Upper lobe of left lung (tissue), 6 donors: ENCODE measurements at regions not wholly inside any gene's neighbourhood (a gene's known extent, or its start where the extent isn't known, plus 50 kb on each side); places are given as distances from the start of the nearest gene placed in this dataset.

ENCODE experiments used
- ATAC-seq, 2 donors: fragments of 200-7000 bp; cut with Tn5 transposase; one replicate each; pipeline ENCODE4 v1.9.1; 2022; ENCODE audit warnings: mild to moderate bottlenecking in 2 of 2, moderate library complexity in 2 of 2; ENCODE audit not compliant: low FRiP score in 2 of 2
- DNase-seq, 2 donors: peaks; one replicate each; pipeline ENCODE4 v3.0.0-alpha.2; 2019 to 2020
- H3K27ac ChIP-seq, 4 donors: fragments of 200-600 bp; sonication (generic); one replicate each; pipeline ENCODE4 v1.5.1; 2016 to 2019
- H3K27me3 ChIP-seq, 4 donors: fragments of 200-600 bp; sonication (generic); one replicate each; pipeline ENCODE4 v1.5.1; 2017 to 2019
- H3K36me3 ChIP-seq, 4 donors: fragments of 200-600 bp; sonication (generic); one replicate each; pipeline ENCODE4 v1.5.1; 2016 to 2019
- H3K4me1 ChIP-seq, 4 donors: fragments of 200-600 bp; sonication (generic); one replicate each; pipeline ENCODE4 v1.5.1; 2018 to 2019
- H3K4me3 ChIP-seq, 4 donors: fragments of 200-600 bp; sonication (generic); one replicate each; pipeline ENCODE4 v1.5.1; 2017 to 2019; ENCODE audit warnings: mild to moderate bottlenecking in 2 of 4, moderate library complexity in 1 of 4
- H3K9me3 ChIP-seq, 4 donors: fragments of 200-600 bp; sonication (generic); one replicate each; pipeline ENCODE4 v1.5.1; 2018 to 2019
- EP300 ChIP-seq, 4 donors: sonication (generic); formaldehyde crosslinking; IDR thresholded peaks; one replicate each; pipeline ENCODE4 v1.5.1; 2017; ENCODE audit warnings: antibody characterized with exemption in 4 of 4, control low read depth in 2 of 4
- POLR2A ChIP-seq, 4 donors: fragments of 450-650 bp; IDR thresholded peaks; one replicate each; pipeline ENCODE4 v1.5.1; 2016 to 2017; ENCODE audit warnings: antibody characterized with exemption in 4 of 4, mild to moderate bottlenecking in 2 of 4
- POLR2AphosphoS5 ChIP-seq, 2 donors: sonication (generic); formaldehyde crosslinking; IDR thresholded peaks; one replicate each; pipeline ENCODE4 v1.5.1; 2017; ENCODE audit warnings: antibody characterized with exemption in 2 of 2
- WGBS, 2 donors: methylation state at CpG; one replicate each; pipeline ENCODE4 v1.1.5; 2017 to 2018; 5-methylcytosine and 5-hydroxymethylcytosine counted together
- TF ChIP-seq, protein P1 (sequence below), 6 experiments: fragments of 450-650 bp in 4 of 6; fragments of 200-600 bp in 2 of 6; sonication (generic) in 2 of 6; IDR thresholded peaks; one replicate each; pipeline ENCODE4 v1.5.1; 2016 to 2019; ENCODE audit warnings: antibody characterized with exemption in 6 of 6
- donor health status: DM: no; HTN: no; CAD: no; lungs with moderate emphysema.
- donor health status: DM: no; HTN: yes; CAD: no; lungs with severe emphysema.

DNA sequence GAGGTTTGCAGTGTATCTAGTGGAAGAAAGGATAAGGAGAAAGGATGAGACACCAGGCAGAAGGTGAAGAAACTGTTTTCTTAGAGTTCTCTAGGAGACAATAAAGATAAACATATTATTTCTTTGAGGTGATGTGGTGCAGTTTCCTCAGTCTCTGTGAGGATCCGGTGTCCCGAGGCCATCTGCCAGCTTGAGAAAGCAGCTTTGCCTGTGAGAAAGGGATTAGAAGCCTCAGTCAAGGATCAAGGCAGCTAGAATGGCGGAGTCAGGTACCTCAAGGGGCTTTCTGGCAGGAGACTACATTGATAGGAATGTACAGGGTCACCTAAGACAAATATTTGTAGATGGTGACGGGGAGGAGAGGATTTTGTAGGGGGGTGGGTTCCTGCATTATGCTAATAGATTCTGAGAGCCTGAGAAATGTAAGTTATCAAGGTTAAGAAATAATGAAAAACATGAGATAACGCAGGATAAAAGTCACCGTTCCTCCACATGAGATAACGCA, 103.9 kb upstream of the MB21D2 start:
- no peak overlapping the region for H3K27ac ChIP-seq
- no peaks in the 10 kb centered on the region for H3K4me1 ChIP-seq
- TF ChIP-seq, protein P1, sequence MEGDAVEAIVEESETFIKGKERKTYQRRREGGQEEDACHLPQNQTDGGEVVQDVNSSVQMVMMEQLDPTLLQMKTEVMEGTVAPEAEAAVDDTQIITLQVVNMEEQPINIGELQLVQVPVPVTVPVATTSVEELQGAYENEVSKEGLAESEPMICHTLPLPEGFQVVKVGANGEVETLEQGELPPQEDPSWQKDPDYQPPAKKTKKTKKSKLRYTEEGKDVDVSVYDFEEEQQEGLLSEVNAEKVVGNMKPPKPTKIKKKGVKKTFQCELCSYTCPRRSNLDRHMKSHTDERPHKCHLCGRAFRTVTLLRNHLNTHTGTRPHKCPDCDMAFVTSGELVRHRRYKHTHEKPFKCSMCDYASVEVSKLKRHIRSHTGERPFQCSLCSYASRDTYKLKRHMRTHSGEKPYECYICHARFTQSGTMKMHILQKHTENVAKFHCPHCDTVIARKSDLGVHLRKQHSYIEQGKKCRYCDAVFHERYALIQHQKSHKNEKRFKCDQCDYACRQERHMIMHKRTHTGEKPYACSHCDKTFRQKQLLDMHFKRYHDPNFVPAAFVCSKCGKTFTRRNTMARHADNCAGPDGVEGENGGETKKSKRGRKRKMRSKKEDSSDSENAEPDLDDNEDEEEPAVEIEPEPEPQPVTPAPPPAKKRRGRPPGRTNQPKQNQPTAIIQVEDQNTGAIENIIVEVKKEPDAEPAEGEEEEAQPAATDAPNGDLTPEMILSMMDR (IDR thresholded peaks at IDR 0.05), result no peak
- TF ChIP-seq POLR2AphosphoS5 (IDR thresholded peaks at IDR 0.05), result no peak
- TF ChIP-seq POLR2A (IDR thresholded peaks at IDR 0.05), result no peak
- TF ChIP-seq EP300 (IDR thresholded peaks at IDR 0.05), result no peak
- 61 to 62% methylated on average over 7 of the region's 7 CpGs for WGBS, 2 donors
- no peaks in the 10 kb centered on the region for H3K9me3 ChIP-seq
- no peak overlapping the region for H3K4me3 ChIP-seq
- H3K27me3 ChIP-seq, result no peaks in the 10 kb centered on the region
- no peak for DNase-seq
- H3K36me3 ChIP-seq, result no peaks in the 10 kb centered on the region
- no peak for ATAC-seq

DNA sequence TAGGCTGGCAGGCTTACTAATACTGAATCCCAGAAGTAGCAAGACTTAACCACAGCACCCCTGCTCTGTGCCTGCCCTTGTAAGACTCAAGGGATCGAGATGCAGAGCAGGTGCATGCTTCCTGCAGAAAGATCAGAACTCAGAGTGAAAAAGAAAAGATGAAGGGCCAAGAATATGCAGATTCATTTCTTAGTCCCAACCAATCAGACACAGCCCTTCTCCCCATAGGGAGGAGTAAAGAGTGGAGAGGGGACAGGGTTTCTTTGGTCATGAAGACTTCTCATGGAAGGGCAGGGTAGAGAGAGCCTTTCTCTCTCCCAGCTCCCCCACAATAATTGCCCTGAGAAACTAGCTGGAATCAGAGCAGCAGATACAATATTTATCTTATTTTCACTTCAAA, 105.6 kb upstream of the MB21D2 start:
- Histone ChIP-seq H3K9me3 (no peaks in the 10 kb centered on the region), H3K4me1 (no peaks in the 10 kb centered on the region), H3K27ac (no peak overlapping the region), H3K4me3 (no peak overlapping the region), H3K27me3 (no peaks in the 10 kb centered on the region), H3K36me3 (no peaks in the 10 kb centered on the region)
- WGBS, 2 donors, result 84 to 91% methylated on average over 1 of the region's 1 CpG
- ATAC-seq, result no peak
- TF ChIP-seq, protein P1 (IDR thresholded peaks at IDR 0.05), result no peak
- TF ChIP-seq EP300 (IDR thresholded peaks at IDR 0.05) (no peak), POLR2AphosphoS5 (IDR thresholded peaks at IDR 0.05) (no peak), POLR2A (IDR thresholded peaks at IDR 0.05) (no peak)
- no peak for DNase-seq

DNA sequence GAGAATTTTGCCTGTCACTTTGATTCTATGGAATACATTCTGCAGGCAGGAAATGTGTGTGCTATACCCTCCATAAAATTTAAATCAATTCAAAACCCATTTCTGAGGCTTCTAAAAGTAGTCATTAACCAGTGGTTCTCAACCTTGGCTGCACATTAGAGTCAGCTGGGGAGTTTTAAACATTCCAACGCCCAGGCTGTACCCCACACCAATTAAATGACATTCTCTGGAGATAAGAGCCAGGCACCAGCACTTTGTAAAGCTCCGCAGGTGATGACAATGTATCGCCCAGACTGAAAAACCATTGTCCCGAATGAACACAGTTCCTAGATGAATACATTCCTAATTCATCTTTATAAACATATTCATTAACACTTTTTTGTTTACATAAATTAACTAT, 110.6 kb upstream of the MB21D2 start:
- WGBS, 2 donors, result 62 to 65% methylated on average over 4 of the region's 4 CpGs
- H3K27me3 ChIP-seq, result no peaks in the 10 kb centered on the region
- H3K4me1 ChIP-seq, result peaks cover 0 to 6% (median 0%) of the 10 kb centered on the region in 4 donors
- no peaks in the 10 kb centered on the region for H3K36me3 ChIP-seq
- DNase-seq, result no peak
- H3K27ac ChIP-seq, result no peak overlapping the region
- no peaks in the 10 kb centered on the region for H3K9me3 ChIP-seq
- H3K4me3 ChIP-seq, result no peak overlapping the region
- TF ChIP-seq POLR2A (IDR thresholded peaks at IDR 0.05), result no peak
- no peak for TF ChIP-seq EP300 (IDR thresholded peaks at IDR 0.05)
- no peak for TF ChIP-seq POLR2AphosphoS5 (IDR thresholded peaks at IDR 0.05)
- TF ChIP-seq, protein P1 (IDR thresholded peaks at IDR 0.05), result no peak
- no peak for ATAC-seq

DNA sequence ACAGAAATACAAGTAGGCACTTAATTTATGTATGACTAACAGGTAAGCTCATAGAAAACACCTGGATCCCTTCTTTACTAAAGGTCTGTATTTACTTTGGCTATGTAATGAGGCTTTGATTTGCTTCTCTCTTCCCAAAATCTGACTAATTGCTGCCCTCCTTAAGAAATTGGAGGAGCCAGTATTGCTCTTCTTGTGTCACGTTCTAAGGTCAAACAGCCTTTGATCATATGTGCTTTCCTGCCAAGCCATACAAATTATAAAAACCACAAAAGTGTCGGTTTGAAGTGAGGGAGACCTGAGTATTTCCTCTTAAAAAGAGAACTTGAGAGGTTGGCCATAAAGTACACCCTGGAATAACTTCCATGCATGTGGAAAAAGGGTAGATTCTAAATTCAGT, 112.1 kb upstream of the MB21D2 start:
- ATAC-seq, result peak in 1 of 2 donors; percentile 53

More for the DNA sequence above, 112.1 kb upstream of the MB21D2 start:
- TF ChIP-seq POLR2AphosphoS5 (IDR thresholded peaks at IDR 0.05), result no peak
- TF ChIP-seq, protein P1 (IDR thresholded peaks at IDR 0.05), result no peak
- no peak for TF ChIP-seq EP300 (IDR thresholded peaks at IDR 0.05)
- no peak for TF ChIP-seq POLR2A (IDR thresholded peaks at IDR 0.05)
- Histone ChIP-seq H3K4me3 (no peak overlapping the region), H3K4me1 (peaks cover 0 to 6% (median 0%) of the 10 kb centered on the region in 4 donors), H3K27me3 (no peaks in the 10 kb centered on the region), H3K36me3 (no peaks in the 10 kb centered on the region), H3K27ac (no peak overlapping the region), H3K9me3 (no peaks in the 10 kb centered on the region)
- WGBS, 2 donors, result 8 to 9% methylated on average over 2 of the region's 2 CpGs
- DNase-seq, result no peak
